NCI-H1105 (cell line): ENCODE measurements at regions not wholly inside any gene's neighbourhood (a gene's known extent, or its start where the extent isn't known, plus 50 kb on each side); places are given as distances from the start of the nearest gene placed in this dataset.

ENCODE experiments used
- DNase-seq: peaks from one replicate; lab custom pipeline; 2025; lab: John Stamatoyannopoulos, UW

- DNase-seq: no peak
Observed at GRCh38 chr17:13405080-13405479, 196.6 kb downstream of the HS3ST3A1 start.

DNA sequence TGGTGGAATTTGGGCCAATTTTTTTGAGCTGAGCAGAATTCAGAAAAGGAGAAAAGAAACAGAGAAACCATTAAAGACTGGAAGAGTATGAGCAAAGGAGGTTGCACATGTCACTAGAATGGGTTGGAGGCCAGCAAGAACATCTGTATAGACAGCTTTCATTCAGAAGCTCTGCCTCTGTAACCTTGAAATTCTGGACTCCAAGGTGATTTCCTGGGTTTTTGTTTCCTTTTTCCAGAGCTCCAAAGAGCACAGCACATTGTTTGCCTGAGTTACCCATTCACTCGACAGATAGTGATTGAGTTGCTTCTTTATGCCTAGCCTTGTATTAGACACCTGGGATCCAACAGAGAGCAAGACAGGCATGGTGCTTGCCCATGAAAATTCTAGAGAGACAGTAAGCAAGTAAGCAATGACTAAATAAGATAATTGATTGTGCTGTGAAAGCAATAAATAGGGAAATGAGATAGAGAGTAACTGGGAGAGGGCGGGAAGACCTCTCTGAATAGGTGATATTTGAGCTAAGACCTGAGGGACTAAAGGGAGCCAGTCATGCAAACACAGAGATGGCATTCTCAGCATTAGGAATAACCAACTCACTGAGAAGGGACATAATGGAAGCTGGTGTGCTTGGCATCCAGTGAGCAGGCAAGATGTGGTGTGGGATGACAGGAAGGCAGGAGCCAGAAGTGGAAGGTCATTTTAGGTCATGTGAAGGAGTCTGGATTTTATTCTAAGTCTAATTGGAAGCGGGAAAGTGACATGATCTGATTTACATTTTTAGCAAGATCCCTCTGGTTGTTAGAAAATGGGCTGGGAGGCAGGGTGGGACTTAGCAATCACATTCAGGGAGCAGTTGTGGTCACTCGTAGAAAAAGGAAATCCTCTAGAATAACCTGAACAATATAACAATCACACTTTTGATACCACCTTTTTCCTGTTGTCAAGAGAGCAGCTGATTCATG lies 197.5 kb downstream of the HS3ST3A1 start:
- DNase-seq: no peak

GRCh38 chr17:13400491-13400890 lies 201.2 kb downstream of the HS3ST3A1 start:
- DNase-seq: no peak

- no peak for DNase-seq
Observed at GRCh38 chr17:13398853-13399252, 202.9 kb downstream of the HS3ST3A1 start.

- no peak for DNase-seq
Observed at GRCh38 chr17:13398091-13398490, 203.6 kb downstream of the HS3ST3A1 start.

DNA sequence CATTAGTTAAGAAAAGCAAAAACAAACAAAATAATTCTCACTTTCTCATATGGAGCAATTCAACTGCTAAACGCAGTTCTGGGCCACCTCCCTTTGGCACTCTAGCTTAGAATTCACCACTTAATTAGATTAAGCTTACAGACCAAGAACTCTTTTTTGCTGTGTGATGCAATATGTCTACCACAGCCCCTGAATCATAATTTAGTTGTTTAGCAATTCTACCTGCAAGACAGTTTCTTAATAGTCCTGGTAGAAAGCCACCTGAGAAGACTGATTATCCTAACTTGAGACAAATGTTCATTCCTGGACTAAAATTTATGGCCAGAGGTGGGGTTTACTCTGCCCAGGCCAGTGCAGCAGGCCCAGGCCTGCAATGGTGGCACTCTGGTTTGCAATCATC lies 205.9 kb downstream of the HS3ST3A1 start:
- no peak for DNase-seq

- no peak for DNase-seq
Observed at GRCh38 chr17:13395346-13395745, 206.4 kb downstream of the HS3ST3A1 start.

DNA sequence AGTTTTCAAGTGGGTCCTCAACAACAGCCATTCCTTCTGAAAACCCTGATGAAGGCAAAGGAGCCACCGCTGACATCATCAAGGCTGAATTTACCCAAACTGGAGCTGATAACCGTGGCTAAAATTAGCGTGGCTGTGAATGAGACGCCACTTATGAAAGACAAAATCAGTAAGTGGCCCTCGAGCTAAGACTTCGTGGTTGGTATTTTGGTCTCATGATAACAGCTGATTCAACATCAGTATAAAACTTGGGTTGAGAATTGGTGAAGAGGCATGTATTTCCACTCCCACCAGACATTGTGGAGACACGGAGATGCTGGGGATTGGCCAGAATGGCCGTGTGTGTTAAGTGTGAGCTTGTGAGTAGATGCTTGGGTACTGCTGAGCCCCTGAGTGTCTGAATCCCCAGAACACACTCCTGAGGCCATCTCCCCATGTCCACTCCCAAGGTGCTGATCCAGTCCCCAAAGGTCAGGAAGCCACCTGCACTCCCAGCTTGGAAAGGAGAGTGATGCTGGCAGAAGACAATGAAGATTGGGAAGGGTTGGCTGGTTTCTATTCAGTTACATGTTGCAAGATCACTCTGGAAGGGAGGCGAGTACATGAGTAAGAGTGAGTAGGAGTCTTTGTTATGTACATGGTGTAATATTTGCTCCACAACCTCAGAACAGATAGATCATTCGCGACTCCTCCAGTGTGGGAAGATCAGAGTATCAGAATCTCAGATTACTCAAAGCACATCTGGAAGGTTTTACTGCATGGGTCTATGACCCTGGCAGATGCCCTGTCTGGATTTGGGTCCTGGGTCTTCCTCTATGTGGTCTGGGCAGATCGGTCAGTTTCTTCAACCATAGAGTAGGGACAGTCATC lies 207.7 kb downstream of the HS3ST3A1 start:
- DNase-seq: no peak

GRCh38 chr17:13387952-13388351 lies 213.8 kb downstream of the HS3ST3A1 start:
- DNase-seq: no peak

- DNase-seq: no peak
Observed at GRCh38 chr17:13387236-13387635, 214.5 kb downstream of the HS3ST3A1 start.

- no peak for DNase-seq
Observed at GRCh38 chr17:13385481-13385911, 216.2 kb downstream of the HS3ST3A1 start.

GRCh38 chr17:13384626-13385025 lies 217.1 kb downstream of the HS3ST3A1 start:
- no peak for DNase-seq

- no peak for DNase-seq
Observed at GRCh38 chr17:13378361-13378760, 223.4 kb downstream of the HS3ST3A1 start.

DNA sequence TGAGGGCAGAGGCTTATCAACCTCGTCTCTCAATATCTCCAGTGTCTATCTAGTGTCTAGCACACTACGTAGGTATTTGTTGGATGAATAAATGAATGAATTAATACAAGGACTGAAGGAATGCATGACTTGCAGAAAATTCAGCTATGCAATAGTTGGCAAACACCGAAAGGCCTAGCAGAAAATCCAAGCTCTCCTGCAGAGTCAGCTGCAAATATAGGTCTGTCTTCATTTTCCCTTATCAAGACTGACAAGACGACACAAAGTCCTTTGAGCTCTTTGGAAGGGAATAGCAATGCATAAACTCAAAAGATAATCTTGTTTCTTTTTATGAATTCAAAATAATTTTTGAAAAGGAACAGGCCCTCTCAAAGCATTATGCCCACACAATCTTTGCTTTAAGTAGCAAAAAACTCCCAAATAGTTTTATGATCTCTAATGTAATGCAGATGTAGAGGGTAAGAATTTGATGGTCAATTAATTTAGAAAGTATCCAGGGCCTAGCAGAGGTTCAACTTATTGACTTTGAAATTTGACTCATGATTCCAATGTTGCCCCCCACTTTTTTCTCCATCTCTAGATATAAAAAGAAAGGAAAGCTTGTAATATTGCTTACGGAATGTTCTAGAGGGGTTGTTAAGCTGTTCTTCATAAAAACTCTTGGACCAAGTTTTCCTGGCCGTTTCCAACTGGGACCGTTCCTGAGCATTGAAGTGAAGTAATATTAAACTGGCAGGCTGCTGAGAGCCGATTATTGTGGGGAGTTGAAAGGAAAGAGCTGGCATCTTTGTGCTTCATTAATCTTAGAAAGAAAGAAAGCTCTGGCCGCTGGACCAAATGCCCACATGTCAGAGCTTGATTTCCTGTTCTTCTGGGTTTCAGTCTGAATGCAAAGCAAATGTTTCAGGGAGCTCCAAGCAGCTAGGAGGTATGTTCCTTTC lies 227.3 kb downstream of the HS3ST3A1 start:
- no peak for DNase-seq

GRCh38 chr17:13372432-13372831 lies 229.3 kb downstream of the HS3ST3A1 start:
- DNase-seq: no peak

- no peak for DNase-seq
Observed at GRCh38 chr17:13367154-13367553, 234.6 kb downstream of the HS3ST3A1 start.

DNA sequence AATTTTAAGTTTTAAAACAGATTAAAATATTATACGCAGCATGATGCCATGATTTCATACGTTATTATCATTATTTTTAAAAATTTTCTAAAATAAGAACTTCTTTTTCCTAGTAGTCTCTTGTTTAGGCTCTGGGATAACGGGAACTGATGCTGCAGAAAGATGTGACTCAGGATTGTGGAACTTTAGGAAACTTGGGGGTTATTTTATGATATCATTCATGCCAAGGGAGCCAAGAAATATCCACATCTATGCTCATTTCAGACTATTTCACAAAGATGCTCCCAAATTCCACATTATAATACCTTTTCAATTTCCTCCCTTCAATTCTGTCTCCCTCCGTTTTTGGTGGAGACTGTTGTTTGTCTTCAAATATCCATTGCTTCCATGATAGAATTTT lies 236.4 kb downstream of the HS3ST3A1 start:
- DNase-seq: no peak

GRCh38 chr17:13363771-13364170 lies 238.0 kb downstream of the HS3ST3A1 start:
- no peak for DNase-seq

- no peak for DNase-seq
Observed at GRCh38 chr17:13362341-13363122, 239.2 kb downstream of the HS3ST3A1 start.

- no peak for DNase-seq
Observed at GRCh38 chr17:13359774-13360173, 242.0 kb downstream of the HS3ST3A1 start.

DNA sequence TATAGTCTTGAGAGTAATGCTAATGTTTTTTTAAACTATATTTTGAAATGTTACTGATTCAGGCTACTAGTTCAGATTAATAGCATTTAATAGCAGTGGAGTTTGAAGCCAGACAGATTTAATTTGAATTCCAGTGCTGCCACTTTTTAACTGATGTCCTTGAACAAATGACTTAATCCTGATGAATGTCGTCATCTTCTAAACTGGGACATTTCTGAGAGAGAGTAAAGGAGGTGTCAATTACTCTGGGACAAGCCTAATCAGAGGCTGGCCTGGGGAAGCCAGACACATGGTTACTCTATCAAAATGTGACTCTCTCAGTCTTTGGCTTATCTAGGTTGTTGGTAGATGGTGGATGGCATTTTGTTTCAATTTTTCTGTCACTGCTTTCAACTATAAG lies 246.7 kb downstream of the HS3ST3A1 start:
- DNase-seq: no peak
